ENCODE measurements at regions not wholly inside any gene's neighbourhood (a gene's known extent, or its start where the extent isn't known, plus 50 kb on each side); places are given as distances from the start of the nearest gene placed in this dataset.

DNA sequence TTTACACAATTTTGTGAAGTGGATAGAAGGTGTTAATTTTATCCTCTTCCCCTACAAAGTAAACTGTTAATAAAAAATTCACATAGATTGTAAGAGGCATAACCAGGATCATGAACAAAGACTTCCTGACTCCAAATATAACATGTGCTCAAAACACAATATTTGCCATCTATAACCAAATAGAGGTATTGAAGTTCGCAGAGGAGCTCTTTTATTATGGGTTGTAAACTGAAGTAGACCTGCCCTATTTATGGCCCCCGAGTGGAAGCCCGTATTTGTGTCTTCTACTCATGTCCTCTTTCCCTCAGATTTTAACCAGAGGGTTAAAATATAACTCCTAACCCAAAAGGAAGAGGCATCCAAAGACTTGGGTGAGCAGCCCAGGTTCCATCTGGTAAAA is 285.6 kb upstream of the COL8A1 start:
- TF ChIP-seq CTCF (IDR thresholded peaks at IDR 0.05) (no peak), POLR2A (IDR thresholded peaks at IDR 0.05) (no peak)
